ENCODE measurements at regions not wholly inside any gene's neighbourhood (a gene's known extent, or its start where the extent isn't known, plus 50 kb on each side); places are given as distances from the start of the nearest gene placed in this dataset.
"Not testable (repeated sequence)": the region's sequence is repeated elsewhere in the genome, so short reads cannot be mapped to it uniquely, and the experiment has no call there.

GRCh38 chr6:80969439-80969838, 783.0 kb downstream of the TENT5A start:
- DNase-seq (ENCODE audit: low read depth) = no peak
- no peak overlapping the region for H3K4me3 ChIP-seq (ENCODE audit: low read depth, low read length)
- TF ChIP-seq CTCF (IDR thresholded peaks at IDR 0.05; ENCODE audit: low read depth, low read length, missing control alignments) = no peak

GRCh38 chr6:80967609-80968008, 784.9 kb downstream of the TENT5A start:
- TF ChIP-seq CTCF (IDR thresholded peaks at IDR 0.05; ENCODE audit: low read depth, low read length, missing control alignments) = no peak
- no peak overlapping the region for H3K4me3 ChIP-seq (ENCODE audit: low read depth, low read length)
- no peak for DNase-seq (ENCODE audit: low read depth)

GRCh38 chr6:80962382-80962781, 790.1 kb downstream of the TENT5A start:
- no peak for DNase-seq (ENCODE audit: low read depth)
- no peak for TF ChIP-seq CTCF (IDR thresholded peaks at IDR 0.05; ENCODE audit: low read depth, low read length, missing control alignments)
- H3K4me3 ChIP-seq (ENCODE audit: low read depth, low read length) = no peak overlapping the region

GRCh38 chr6:80961166-80961565, 791.3 kb downstream of the TENT5A start:
- no peak for DNase-seq (ENCODE audit: low read depth)
- TF ChIP-seq CTCF (IDR thresholded peaks at IDR 0.05; ENCODE audit: low read depth, low read length, missing control alignments) = no peak

GRCh38 chr6:80959034-80959433, 793.4 kb downstream of the TENT5A start:
- no peak for DNase-seq (ENCODE audit: low read depth)
- H3K4me3 ChIP-seq (ENCODE audit: low read depth, low read length) = no peak overlapping the region
- TF ChIP-seq CTCF (IDR thresholded peaks at IDR 0.05; ENCODE audit: low read depth, low read length, missing control alignments) = no peak

More at GRCh38 chr6:80961166-80961565, 791.3 kb downstream of the TENT5A start:
- H3K4me3 ChIP-seq (ENCODE audit: low read depth, low read length) = no peak overlapping the region

- H3K4me3 ChIP-seq (ENCODE audit: low read depth, low read length) = no peak overlapping the region
- no peak for TF ChIP-seq CTCF (IDR thresholded peaks at IDR 0.05; ENCODE audit: low read depth, low read length, missing control alignments)
- no peak for DNase-seq (ENCODE audit: low read depth)
Measured at GRCh38 chr6:80956898-80957297, 795.6 kb downstream of the TENT5A start.

- not testable (repeated sequence) for DNase-seq (ENCODE audit: low read depth)
Measured at GRCh38 chr6:80952479-80952878, 800.0 kb downstream of the TENT5A start.

GRCh38 chr6:80946402-80946801, 806.1 kb downstream of the TENT5A start:
- DNase-seq (ENCODE audit: low read depth) = no peak
- no peak for TF ChIP-seq CTCF (IDR thresholded peaks at IDR 0.05; ENCODE audit: low read depth, low read length, missing control alignments)
- H3K4me3 ChIP-seq (ENCODE audit: low read depth, low read length) = no peak overlapping the region

More at GRCh38 chr6:80952479-80952878, 800.0 kb downstream of the TENT5A start:
- not testable (repeated sequence) for H3K4me3 ChIP-seq (ENCODE audit: low read depth, low read length)

All from GM12864 (cell line).